PC-3 (cell line): ENCODE measurements at regions not wholly inside any gene's neighbourhood (a gene's known extent, or its start where the extent isn't known, plus 50 kb on each side); places are given as distances from the start of the nearest gene placed in this dataset.

ENCODE experiments used
- ATAC-seq: fragments of 200-7000 bp; cut with Tn5 transposase; 2 replicates; pipeline ENCODE4 v1.9.1; 2020; ENCODE audit warnings: mild to moderate bottlenecking, moderate library complexity
- BruUV-seq: library from RNA; stranded (reverse); fragments of 400-500 nt; replicated peaks from 2 replicates; lab custom pipeline; 2021; lab: Mats Ljungman, UMichigan
- CTCF ChIA-PET: fragments of 300-600 bp; sonication (Branson Sonifier 250); formaldehyde crosslinking; loops from one replicate; lab custom pipeline; 2022; ENCODE audit warnings: antibody characterized with exemption; lab: Charles Lee
- POLR2A ChIA-PET: fragments of 300-600 bp; sonication (Branson Sonifier 250); formaldehyde crosslinking; loops from one replicate; lab custom pipeline; 2022; ENCODE audit warnings: antibody characterized with exemption; ENCODE audit not compliant: unreplicated experiment; lab: Charles Lee
- DNase-seq: peaks from one replicate; pipeline ENCODE4 v3.0.0-alpha.2; 2015
- H2AFZ ChIP-seq: fragments of 300-600 bp; sonication (generic); 2 replicates; pipeline ENCODE4 v1.6.0; 2016; ENCODE audit warnings: antibody characterized with exemption, low read length
- H3F3A ChIP-seq: fragments of 300-600 bp; sonication (generic); one replicate; pipeline ENCODE4 v1.6.0; 2017; ENCODE audit warnings: antibody characterized with exemption, low read length, control low read depth, mild to moderate bottlenecking; ENCODE audit not compliant: unreplicated experiment
- H3K27ac ChIP-seq: fragments of 300-600 bp; sonication (generic); 2 replicates; pipeline ENCODE4 v1.5.1; 2016; ENCODE audit warnings: mild to moderate bottlenecking, low read length
- H3K27me3 ChIP-seq: fragments of 300-600 bp; sonication (generic); 2 replicates; pipeline ENCODE4 v1.6.1; 2016; ENCODE audit warnings: low read length, mixed read lengths
- H3K36me3 ChIP-seq: fragments of 300-600 bp; sonication (generic); 2 replicates; pipeline ENCODE4 v1.6.1; 2016; ENCODE audit warnings: low read depth, mixed run types, low read length, mixed read lengths
- H3K4me1 ChIP-seq: fragments of 300-600 bp; sonication (generic); 2 replicates; pipeline ENCODE4 v1.5.1; 2016; ENCODE audit warnings: low read length; ENCODE audit not compliant: insufficient read depth
- H3K4me2 ChIP-seq: fragments of 300-600 bp; sonication (generic); 2 replicates; pipeline ENCODE4 v1.6.0; 2016; ENCODE audit warnings: low read length
- H3K4me3 ChIP-seq: fragments of 300-600 bp; sonication (generic); 2 replicates; pipeline ENCODE4 v1.5.1; 2016; ENCODE audit warnings: mild to moderate bottlenecking, low read length, mixed read lengths
- H3K79me2 ChIP-seq: fragments of 300-600 bp; sonication (generic); 2 replicates; pipeline ENCODE4 v1.6.1; 2017; ENCODE audit warnings: low read length, mixed read lengths
- H3K9ac ChIP-seq: fragments of 300-600 bp; sonication (generic); 2 replicates; pipeline ENCODE4 v1.6.0; 2016; ENCODE audit warnings: mild to moderate bottlenecking, low read length
- H3K9me2 ChIP-seq: fragments of 300-600 bp; sonication (generic); replicated peaks from 2 replicates; pipeline ENCODE4 v1.6.1; 2016; ENCODE audit warnings: mixed run types, low read length, mixed read lengths
- H3K9me3 ChIP-seq: fragments of 300-600 bp; sonication (generic); 2 replicates; pipeline ENCODE4 v1.6.1; 2016; ENCODE audit warnings: low read length, mixed read lengths
- H4K20me1 ChIP-seq: fragments of 300-600 bp; sonication (generic); 2 replicates; pipeline ENCODE4 v1.6.1; 2016; ENCODE audit warnings: low read length, mixed read lengths
- CTCF ChIP-seq: fragments of 300-600 bp; sonication (generic); conservative IDR thresholded peaks from 2 replicates; pipeline ENCODE4 v1.5.1; 2017; ENCODE audit warnings: antibody characterized with exemption, low read depth, mild to moderate bottlenecking, low read length
- EZH2 ChIP-seq: fragments of 300-600 bp; sonication (generic); IDR thresholded peaks from one replicate; pipeline ENCODE4 v1.6.1; 2017; ENCODE audit warnings: antibody characterized with exemption, mild to moderate bottlenecking, low read length; ENCODE audit not compliant: unreplicated experiment
- EZH2phosphoT487 ChIP-seq: fragments of 300-600 bp; sonication (generic); IDR thresholded peaks from 2 replicates; pipeline ENCODE4 v1.6.1; 2018; ENCODE audit warnings: mild to moderate bottlenecking, antibody characterized with exemption, low read length, borderline replicate concordance
- intact Hi-C: fragments of 100-400 bp; cut with micrococcal nuclease; formaldehyde crosslinking; loops from 2 replicates; pipeline ENCODE4 v1.9.0; 2023

- H3F3A ChIP-seq = no peaks in the 10 kb centered on the region
- H3K4me3 ChIP-seq = no peak overlapping the region
- H3K36me3 ChIP-seq = no peaks in the 10 kb centered on the region
- H3K79me2 ChIP-seq = no peaks in the 10 kb centered on the region
- DNase-seq = no peak
- BruUV-seq = no TSS peak
- POLR2A ChIA-PET = no interaction called here
- no peaks in the 10 kb centered on the region for H3K9me2 ChIP-seq
- H2AFZ ChIP-seq = no peak overlapping the region
- TF ChIP-seq CTCF = no peak; the same call in 1 of the 2 replicates
- no peak for TF ChIP-seq EZH2phosphoT487
- no peak for TF ChIP-seq EZH2
- no peak overlapping the region for H3K9ac ChIP-seq
- no peaks in the 10 kb centered on the region for H3K27me3 ChIP-seq
- H3K9me3 ChIP-seq = no peaks in the 10 kb centered on the region
- H4K20me1 ChIP-seq = no peaks in the 10 kb centered on the region
- no peak for ATAC-seq
- no peaks in the 10 kb centered on the region for H3K4me1 ChIP-seq
- H3K4me2 ChIP-seq = no peak overlapping the region
- no peak overlapping the region for H3K27ac ChIP-seq
- CTCF ChIA-PET = no interaction called here
- intact Hi-C loops = no loop called here
Measured at GRCh38 chr11:77530879-77531278, 57.0 kb upstream of the PAK1 start.

DNA sequence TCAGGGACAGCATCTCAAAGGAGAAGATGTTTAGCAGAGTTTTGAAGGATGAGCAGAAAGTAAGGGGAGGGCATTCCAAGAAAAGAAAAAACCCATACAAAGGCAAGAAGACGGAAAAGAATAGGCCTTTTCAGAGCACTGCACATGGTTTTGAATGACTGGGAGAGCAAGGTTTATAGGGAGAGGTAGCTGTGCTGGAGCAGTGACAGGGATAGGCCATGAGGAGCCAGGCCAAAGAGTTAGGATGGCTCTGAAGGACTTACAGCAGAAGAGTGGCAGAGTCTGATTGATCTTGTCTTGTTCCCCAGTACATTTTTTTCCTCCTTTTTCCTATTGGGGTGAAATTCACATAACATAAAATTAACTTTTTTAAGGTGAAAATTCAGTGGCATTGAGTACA is 55.8 kb upstream of the PAK1 start:
- Histone ChIP-seq H3K9me2 (no peaks in the 10 kb centered on the region), H3F3A (no peaks in the 10 kb centered on the region), H3K79me2 (no peaks in the 10 kb centered on the region), H3K36me3 (no peaks in the 10 kb centered on the region), H3K4me3 (no peak overlapping the region), H2AFZ (no peak overlapping the region), H4K20me1 (no peaks in the 10 kb centered on the region), H3K9me3 (no peaks in the 10 kb centered on the region), H3K4me1 (no peaks in the 10 kb centered on the region), H3K9ac (no peak overlapping the region), H3K4me2 (no peak overlapping the region), H3K27me3 (no peaks in the 10 kb centered on the region), H3K27ac (no peak overlapping the region)
- ChIA-PET POLR2A (no interaction called here), CTCF (no interaction called here)
- TF ChIP-seq EZH2phosphoT487 = no peak
- TF ChIP-seq EZH2 = no peak
- TF ChIP-seq CTCF = no peak
- DNase-seq (no peak), ATAC-seq (no peak)
- intact Hi-C loops = no loop called here
- BruUV-seq = no TSS peak

DNA sequence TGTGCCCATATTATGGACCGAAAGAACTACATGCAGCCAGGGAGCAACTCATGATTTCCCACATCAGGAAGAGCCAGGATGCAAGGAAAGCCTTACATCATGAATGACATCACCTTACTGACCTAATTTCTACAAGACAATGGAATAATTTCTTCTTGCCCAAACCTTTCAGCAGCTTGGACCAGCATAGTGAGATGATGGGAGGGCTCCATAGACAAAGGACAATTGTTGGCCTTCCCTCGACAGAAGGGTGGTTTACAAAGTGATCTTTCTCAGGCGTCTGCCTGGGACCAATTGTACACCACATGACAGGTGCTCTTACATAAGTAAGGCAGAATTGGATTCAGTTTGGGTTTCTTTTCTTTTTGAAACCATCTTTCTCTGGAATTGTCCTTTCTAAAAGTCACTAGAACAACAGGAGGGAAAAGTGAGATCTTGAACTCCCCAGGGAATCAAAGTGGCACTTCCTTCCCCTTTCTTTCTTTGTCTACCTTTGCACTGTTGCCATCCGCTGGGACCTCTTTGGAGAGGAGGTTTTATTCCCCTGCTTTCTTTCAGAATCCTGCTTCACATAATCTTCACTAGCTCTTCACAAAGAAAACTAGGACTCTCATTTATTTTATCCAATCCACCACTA is 51.7 kb upstream of the PAK1 start:
- CTCF ChIA-PET = no interaction called here
- intact Hi-C loops = no loop called here
- no TSS peak for BruUV-seq

More for the DNA sequence above, 51.7 kb upstream of the PAK1 start:
- Histone ChIP-seq H3K4me1 (no peaks in the 10 kb centered on the region), H3F3A (no peaks in the 10 kb centered on the region), H3K9ac (no peak overlapping the region), H3K9me3 (no peaks in the 10 kb centered on the region), H3K79me2 (no peaks in the 10 kb centered on the region), H3K36me3 (no peaks in the 10 kb centered on the region), H4K20me1 (no peaks in the 10 kb centered on the region), H3K27me3 (no peaks in the 10 kb centered on the region), H2AFZ (no peak overlapping the region), H3K4me2 (no peak overlapping the region), H3K4me3 (no peak overlapping the region), H3K9me2 (no peaks in the 10 kb centered on the region), H3K27ac (no peak overlapping the region)
- POLR2A ChIA-PET = no interaction called here
- ATAC-seq = no peak
- no peak for TF ChIP-seq CTCF
- no peak for TF ChIP-seq EZH2
- TF ChIP-seq EZH2phosphoT487 = no peak
- DNase-seq = no peak
